GM13976 (cell line): ENCODE measurements at regions not wholly inside any gene's neighbourhood (a gene's known extent, or its start where the extent isn't known, plus 50 kb on each side); places are given as distances from the start of the nearest gene placed in this dataset.
"Not testable (repeated sequence)": the region's sequence is repeated elsewhere in the genome, so short reads cannot be mapped to it uniquely, and the experiment has no call there.

Experiments
- DNase-seq: peaks from one replicate; pipeline ENCODE4 v3.0.0; 2012; ENCODE audit warnings: low spot score
- CTCF ChIP-seq: IDR thresholded peaks from 2 replicates; pipeline ENCODE4 v1.5.1; 2012; ENCODE audit warnings: borderline replicate concordance, mild to moderate bottlenecking; ENCODE audit not compliant: insufficient read depth; ENCODE audit errors: extremely low read depth, missing control alignments, control extremely low read depth
- in situ Hi-C: fragments of 300-500 bp; cut with MboI; formaldehyde crosslinking; loops from one replicate; pipeline ENCODE4 v1.12.0; 2022; ENCODE audit warnings: low sequenced_read_pairs, mixed read lengths, inconsistent platforms; ENCODE audit not compliant: unreplicated experiment

DNA sequence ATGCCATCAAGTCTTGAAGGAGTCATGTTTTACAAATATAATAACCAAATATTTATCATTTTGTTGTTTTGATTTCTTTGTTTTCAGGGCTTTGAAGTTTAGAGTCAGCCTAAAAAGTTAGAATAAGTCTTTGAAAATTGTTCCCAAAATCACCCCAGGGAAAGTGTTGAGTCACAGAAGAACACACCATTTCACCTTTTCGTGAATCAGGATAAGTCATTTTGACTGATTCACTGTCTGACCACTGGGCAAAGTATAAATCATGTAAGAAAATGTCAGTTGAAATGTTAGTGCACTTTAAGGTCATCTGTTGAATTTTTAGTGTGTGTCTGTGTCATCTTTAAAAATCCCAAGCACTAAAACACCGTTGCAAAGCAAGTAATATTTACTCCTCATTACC is 1320.1 kb downstream of the RPA4 start:
- TF ChIP-seq CTCF = no peak
- DNase-seq = no peak
- in situ Hi-C loops = no loop called here

DNA sequence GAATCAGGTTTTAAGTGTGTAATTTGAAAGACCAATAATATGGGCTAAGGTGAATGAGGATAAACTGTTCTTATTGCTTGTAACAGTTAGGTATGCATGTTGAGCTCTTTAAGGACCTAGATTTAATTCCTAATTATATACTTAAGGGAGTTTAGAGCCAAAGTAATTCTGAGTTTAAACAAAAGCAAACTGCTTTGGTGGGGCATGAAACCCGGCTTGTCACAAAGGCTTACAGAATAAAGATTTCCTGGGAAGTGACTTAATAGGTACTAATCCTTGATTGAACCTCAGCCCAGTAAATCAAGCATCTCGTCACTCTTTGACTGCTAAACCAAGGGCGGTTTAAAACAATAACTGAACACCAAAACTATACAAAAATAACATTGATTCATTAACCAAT is 1324.2 kb downstream of the RPA4 start:
- in situ Hi-C loops = no loop called here

DNA sequence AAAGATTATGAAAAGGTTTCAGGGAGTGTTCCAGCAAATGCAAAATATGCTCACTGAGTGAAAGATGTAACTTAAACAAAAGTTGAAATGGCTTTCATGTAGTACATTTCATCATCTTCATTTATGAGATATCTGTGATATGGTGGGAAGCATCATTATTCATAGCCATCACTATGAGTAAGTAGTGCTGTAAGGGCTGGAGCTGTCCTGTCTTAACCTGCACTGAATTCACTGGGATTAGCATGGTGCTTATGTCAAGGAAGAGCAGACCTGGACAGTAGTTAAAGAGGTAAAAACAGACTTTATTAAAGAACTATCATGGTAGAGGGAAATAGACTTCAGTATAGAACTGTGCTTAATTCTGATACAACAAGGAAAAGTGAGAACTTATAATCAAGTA is 1347.3 kb downstream of the RPA4 start:
- in situ Hi-C loops = no loop called here
- DNase-seq = no peak
- TF ChIP-seq CTCF = no peak

More for the DNA sequence above, 1324.2 kb downstream of the RPA4 start:
- no peak for TF ChIP-seq CTCF
- DNase-seq = no peak

GRCh38 chrX:98240061-98240460 is 1356.4 kb downstream of the RPA4 start:
- DNase-seq, in situ Hi-C loops: not testable (repeated sequence)

DNA sequence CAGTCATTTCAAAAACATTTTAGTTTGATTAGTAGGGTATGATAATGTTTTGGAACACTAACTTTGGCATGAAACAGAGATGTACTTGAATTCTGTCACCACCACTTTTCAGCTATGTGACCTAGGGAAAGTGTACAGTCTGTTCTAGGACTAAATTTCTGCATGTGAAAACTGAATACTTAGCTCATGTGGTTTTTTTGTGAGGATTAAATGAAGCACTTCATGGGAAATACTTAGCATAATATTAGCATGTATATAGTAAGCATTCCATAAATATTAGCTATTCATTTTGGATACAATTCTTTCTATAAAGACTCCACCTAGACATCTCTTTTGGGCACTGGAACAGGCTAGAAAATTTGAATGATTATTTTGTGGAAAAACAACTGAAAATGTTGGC is 1379.4 kb downstream of the RPA4 start:
- TF ChIP-seq CTCF = no peak
- in situ Hi-C loops = no loop called here
- DNase-seq = no peak

DNA sequence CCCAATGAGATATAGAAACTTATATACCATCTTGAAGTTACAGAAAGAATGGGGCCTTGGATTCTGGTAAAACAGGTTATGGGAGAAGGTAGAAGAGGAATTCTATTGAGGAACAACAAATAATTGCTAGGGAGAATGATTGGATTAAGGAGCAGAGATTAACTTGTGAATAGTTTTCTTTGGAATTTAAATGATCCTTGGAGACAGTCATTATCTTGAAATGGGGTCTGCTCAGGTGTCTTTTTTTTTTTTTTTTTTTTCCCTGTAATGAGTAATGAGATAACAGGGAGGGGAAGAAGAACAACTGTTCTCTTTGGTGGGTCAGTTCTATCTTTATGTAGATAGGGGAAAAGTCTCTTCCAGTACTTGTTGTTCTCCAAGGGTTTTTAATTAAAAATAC is 1406.0 kb downstream of the RPA4 start:
- in situ Hi-C loops = no loop called here
- no peak for DNase-seq
- TF ChIP-seq CTCF = no peak

DNA sequence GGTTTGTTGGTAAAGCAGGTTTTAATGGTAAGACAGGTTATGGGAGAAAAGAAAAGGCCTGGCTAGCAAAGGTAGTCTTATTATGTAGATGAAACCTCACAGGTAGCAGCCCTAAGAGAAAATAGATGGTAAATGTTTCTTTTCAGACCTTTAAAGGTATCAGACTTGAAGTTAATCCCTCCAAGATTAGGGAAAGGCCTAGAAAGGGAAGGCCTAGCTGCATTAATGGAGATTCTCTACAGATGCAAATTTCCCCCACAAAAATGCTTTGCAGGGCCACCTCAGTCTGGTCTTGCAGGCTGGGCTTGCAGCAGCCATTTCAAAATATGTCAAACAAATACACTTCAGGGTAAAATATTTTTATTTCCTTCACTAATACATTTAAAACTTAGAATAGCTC is 1410.6 kb downstream of the RPA4 start:
- no peak for TF ChIP-seq CTCF
- in situ Hi-C loops = no loop called here
- DNase-seq = no peak
